Astrocyte of the spinal cord (primary cell): ENCODE measurements at regions not wholly inside any gene's neighbourhood (a gene's known extent, or its start where the extent isn't known, plus 50 kb on each side); places are given as distances from the start of the nearest gene placed in this dataset.

Source experiments
- DNase-seq: peaks from one replicate; pipeline ENCODE4 v3.0.0; 2011; ENCODE audit warnings: low read depth, low spot score
- H3K4me3 ChIP-seq: 2 replicates; pipeline ENCODE4 v1.5.1; 2011; ENCODE audit warnings: low read depth, mild to moderate bottlenecking, low read length, moderate library complexity
- CTCF ChIP-seq: IDR thresholded peaks from 2 replicates; pipeline ENCODE4 v1.5.1; 2012; ENCODE audit warnings: low read depth, mild to moderate bottlenecking, low read length, inconsistent platforms
- in situ Hi-C: cut with HindIII; loops from 2 replicates; pipeline ENCODE4 v1.10.0; 2017; ENCODE audit warnings: low sequenced_read_pairs

- in situ Hi-C loops, result no loop called here
- no peak for DNase-seq
- no peak overlapping the region for H3K4me3 ChIP-seq
- no peak for TF ChIP-seq CTCF
Observed at GRCh38 chr18:61222206-61222605, 111.0 kb upstream of the CDH20 start.

- DNase-seq, result peak; percentile 12
- TF ChIP-seq CTCF, result no peak
- H3K4me3 ChIP-seq, result no peak overlapping the region
- in situ Hi-C loops, result no loop called here
Observed at GRCh38 chr18:61225336-61225735, 107.9 kb upstream of the CDH20 start.

- no peak overlapping the region for H3K4me3 ChIP-seq
- DNase-seq, result no peak
- in situ Hi-C loops, result no loop called here
- no peak for TF ChIP-seq CTCF
Observed at GRCh38 chr18:61236356-61237057, 96.7 kb upstream of the CDH20 start.

GRCh38 chr18:61237529-61237928 lies 95.7 kb upstream of the CDH20 start:
- TF ChIP-seq CTCF, result no peak
- no peak overlapping the region for H3K4me3 ChIP-seq
- no peak for DNase-seq
- in situ Hi-C loops, result no loop called here

GRCh38 chr18:61239051-61239450 lies 94.2 kb upstream of the CDH20 start:
- DNase-seq, result no peak
- no peak overlapping the region for H3K4me3 ChIP-seq
- in situ Hi-C loops, result no loop called here
- no peak for TF ChIP-seq CTCF

GRCh38 chr18:61241260-61241853 lies 91.9 kb upstream of the CDH20 start:
- H3K4me3 ChIP-seq, result no peak overlapping the region
- in situ Hi-C loops, result no loop called here
- TF ChIP-seq CTCF, result no peak
- no peak for DNase-seq
